ENCODE measurements at regions not wholly inside any gene's neighbourhood (a gene's known extent, or its start where the extent isn't known, plus 50 kb on each side); places are given as distances from the start of the nearest gene placed in this dataset.
A peak's percentile ranks its signal among the peaks of the same experiment; 100 is the strongest.

DNA sequence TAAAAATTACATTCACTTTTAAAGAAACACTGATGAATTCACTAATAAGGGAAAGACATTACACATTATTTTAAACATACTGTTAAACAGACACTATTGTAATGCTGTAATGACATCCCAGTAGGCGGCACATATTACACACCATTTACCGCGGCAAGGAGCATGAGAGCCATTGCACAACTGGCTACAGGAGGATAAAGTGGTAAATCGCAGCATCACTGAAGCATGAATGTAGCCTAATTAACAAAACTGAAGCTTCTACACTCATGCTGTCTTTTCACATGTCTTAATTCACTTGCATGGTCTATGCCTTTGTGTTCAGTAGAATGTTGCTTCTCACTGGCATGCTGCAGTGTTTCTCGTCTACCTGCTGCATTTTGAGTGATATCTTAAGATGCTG is 1046.0 kb downstream of the MRPL39 start:
- TF ChIP-seq POLR2AphosphoS5 (IDR thresholded peaks at IDR 0.05) (no peak), POLR2A (IDR thresholded peaks at IDR 0.05) (no peak), EP300 (IDR thresholded peaks at IDR 0.05) (no peak)
- TF ChIP-seq, protein P1, sequence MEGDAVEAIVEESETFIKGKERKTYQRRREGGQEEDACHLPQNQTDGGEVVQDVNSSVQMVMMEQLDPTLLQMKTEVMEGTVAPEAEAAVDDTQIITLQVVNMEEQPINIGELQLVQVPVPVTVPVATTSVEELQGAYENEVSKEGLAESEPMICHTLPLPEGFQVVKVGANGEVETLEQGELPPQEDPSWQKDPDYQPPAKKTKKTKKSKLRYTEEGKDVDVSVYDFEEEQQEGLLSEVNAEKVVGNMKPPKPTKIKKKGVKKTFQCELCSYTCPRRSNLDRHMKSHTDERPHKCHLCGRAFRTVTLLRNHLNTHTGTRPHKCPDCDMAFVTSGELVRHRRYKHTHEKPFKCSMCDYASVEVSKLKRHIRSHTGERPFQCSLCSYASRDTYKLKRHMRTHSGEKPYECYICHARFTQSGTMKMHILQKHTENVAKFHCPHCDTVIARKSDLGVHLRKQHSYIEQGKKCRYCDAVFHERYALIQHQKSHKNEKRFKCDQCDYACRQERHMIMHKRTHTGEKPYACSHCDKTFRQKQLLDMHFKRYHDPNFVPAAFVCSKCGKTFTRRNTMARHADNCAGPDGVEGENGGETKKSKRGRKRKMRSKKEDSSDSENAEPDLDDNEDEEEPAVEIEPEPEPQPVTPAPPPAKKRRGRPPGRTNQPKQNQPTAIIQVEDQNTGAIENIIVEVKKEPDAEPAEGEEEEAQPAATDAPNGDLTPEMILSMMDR (IDR thresholded peaks at IDR 0.05): no peak
- H3K4me1 ChIP-seq: no peaks in the 10 kb centered on the region
- 92% methylated on average over 5 of the region's 5 CpGs for WGBS, 2 donors (ENCODE audit: low coverage in 1 of 2)
- peaks cover 0 to 13% (median 0%) of the 10 kb centered on the region in 3 donors for H3K9me3 ChIP-seq
- ATAC-seq: no peak
- no peaks in the 10 kb centered on the region for H3K36me3 ChIP-seq
- no peak overlapping the region for H3K27ac ChIP-seq
- no peak overlapping the region for H3K4me3 ChIP-seq
- H3K27me3 ChIP-seq: no peaks in the 10 kb centered on the region

- Histone ChIP-seq H3K9me3 (peaks cover 0 to 13% (median 0%) of the 10 kb centered on the region in 3 donors), H3K4me1 (no peaks in the 10 kb centered on the region), H3K36me3 (no peaks in the 10 kb centered on the region), H3K27me3 (no peaks in the 10 kb centered on the region), H3K4me3 (no peak overlapping the region), H3K27ac (no peak overlapping the region)
- no peak for ATAC-seq
- 0 to 79% methylated on average over 1 to 3 of the region's 3 CpGs for WGBS, 2 donors (ENCODE audit: low coverage in 1 of 2)
- TF ChIP-seq POLR2A (IDR thresholded peaks at IDR 0.05) (no peak), POLR2AphosphoS5 (IDR thresholded peaks at IDR 0.05) (no peak)
Observed at GRCh38 chr21:24552491-24552890, 1054.8 kb downstream of the MRPL39 start.

DNA sequence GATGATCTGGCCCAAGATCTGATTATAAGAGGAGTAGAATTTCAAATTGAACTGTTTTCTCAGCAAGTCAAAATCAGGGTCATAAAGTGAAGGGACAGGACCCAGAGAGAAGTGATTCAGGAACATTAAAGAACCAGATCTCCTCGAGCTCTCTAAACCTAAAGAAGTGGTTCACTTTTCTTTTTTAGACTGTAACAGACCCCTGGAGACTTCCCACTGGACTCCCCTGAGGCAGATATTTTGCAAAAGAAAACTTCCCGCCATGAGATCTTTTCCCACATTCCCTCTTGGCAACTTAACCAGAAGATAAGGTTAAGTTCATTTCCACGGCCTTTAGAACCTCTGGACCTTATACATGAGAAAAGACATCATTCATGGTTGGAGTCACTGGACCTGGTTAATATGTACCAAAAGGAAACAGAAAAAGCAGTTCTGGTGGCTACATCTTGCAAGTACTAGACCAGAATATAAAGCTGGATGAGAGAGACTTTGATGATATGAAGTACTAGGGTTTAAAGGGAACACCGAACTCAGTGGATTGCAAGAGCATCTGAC is 1061.4 kb downstream of the MRPL39 start:
- Histone ChIP-seq H3K36me3 (no peaks in the 10 kb centered on the region), H3K4me3 (no peak overlapping the region), H3K9me3 (no peaks in the 10 kb centered on the region), H3K27ac (no peak overlapping the region), H3K27me3 (no peaks in the 10 kb centered on the region), H3K4me1 (no peaks in the 10 kb centered on the region)
- WGBS, 2 donors (ENCODE audit: low coverage in 1 of 2): 61 to 77% methylated on average over 4 of the region's 4 CpGs
- TF ChIP-seq POLR2A (IDR thresholded peaks at IDR 0.05): no peak
- TF ChIP-seq, protein P1 (IDR thresholded peaks at IDR 0.05): no peak
- no peak for TF ChIP-seq POLR2AphosphoS5 (IDR thresholded peaks at IDR 0.05)
- no peak for TF ChIP-seq EP300 (IDR thresholded peaks at IDR 0.05)
- no peak for ATAC-seq

DNA sequence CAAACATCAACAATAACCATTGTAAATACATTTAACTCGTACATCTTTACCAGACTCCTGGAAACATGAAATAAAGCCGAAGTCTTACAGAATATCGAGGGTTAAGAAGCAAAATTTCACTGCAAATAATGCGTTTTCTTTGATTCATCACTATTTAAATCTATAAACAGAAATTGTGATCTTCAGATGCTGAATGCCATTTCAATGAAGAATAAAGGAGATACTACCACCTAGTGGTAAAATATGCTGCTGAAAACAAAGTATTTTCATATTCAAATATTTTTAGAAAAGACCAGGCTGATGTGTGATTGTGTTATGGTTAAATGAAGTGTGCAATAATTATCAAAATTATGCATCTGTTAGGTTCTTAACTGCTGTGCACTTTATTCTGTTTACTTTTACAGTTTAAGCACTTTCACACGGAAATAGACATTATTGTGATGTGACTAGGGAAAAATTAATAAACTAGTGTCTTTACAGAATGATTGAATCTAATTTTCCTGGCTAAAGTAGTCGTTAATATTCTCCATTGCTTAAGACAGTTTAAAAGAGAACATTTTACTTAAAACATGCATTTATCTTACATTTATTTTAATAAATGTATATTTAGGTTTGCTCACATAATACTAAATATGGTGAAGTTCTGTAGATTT is 1093.1 kb downstream of the MRPL39 start:
- TF ChIP-seq POLR2AphosphoS5 (IDR thresholded peaks at IDR 0.05) (no peak), EP300 (IDR thresholded peaks at IDR 0.05) (no peak), POLR2A (IDR thresholded peaks at IDR 0.05) (no peak)
- TF ChIP-seq, protein P1 (IDR thresholded peaks at IDR 0.05): peak in 2 of 4 experiments; percentile 13 to 52
- H3K27ac ChIP-seq: no peak overlapping the region
- no peaks in the 10 kb centered on the region for H3K36me3 ChIP-seq
- no peaks in the 10 kb centered on the region for H3K27me3 ChIP-seq
- no peak overlapping the region for H3K4me3 ChIP-seq
- no peaks in the 10 kb centered on the region for H3K4me1 ChIP-seq
- ATAC-seq: no peak
- 18 to 25% methylated on average over 6 of the region's 6 CpGs for WGBS, 2 donors (ENCODE audit: low coverage in 1 of 2)
- H3K9me3 ChIP-seq: no peaks in the 10 kb centered on the region

GRCh38 chr21:24509131-24509530 is 1098.2 kb downstream of the MRPL39 start:
- H3K27me3 ChIP-seq: no peaks in the 10 kb centered on the region
- TF ChIP-seq EP300 (IDR thresholded peaks at IDR 0.05) (no peak), POLR2AphosphoS5 (IDR thresholded peaks at IDR 0.05) (no peak), POLR2A (IDR thresholded peaks at IDR 0.05) (no peak)
- TF ChIP-seq, protein P1 (IDR thresholded peaks at IDR 0.05): no peak
- ATAC-seq: no peak
- 94 to 100% methylated on average over 1 of the region's 1 CpG for WGBS, 2 donors (ENCODE audit: low coverage in 1 of 2)
- H3K36me3 ChIP-seq: no peaks in the 10 kb centered on the region
- no peak overlapping the region for H3K27ac ChIP-seq
- H3K9me3 ChIP-seq: no peaks in the 10 kb centered on the region
- no peaks in the 10 kb centered on the region for H3K4me1 ChIP-seq
- no peak overlapping the region for H3K4me3 ChIP-seq
